AG10803 (cell line): ENCODE measurements at regions not wholly inside any gene's neighbourhood (a gene's known extent, or its start where the extent isn't known, plus 50 kb on each side); places are given as distances from the start of the nearest gene placed in this dataset.

ENCODE experiments used
- DNase-seq: peaks from one replicate; pipeline ENCODE4 v3.0.0; 2010; ENCODE audit warnings: low read depth
- H3K4me3 ChIP-seq: 2 replicates; pipeline ENCODE4 v1.5.1; 2011; ENCODE audit warnings: mild to moderate bottlenecking, low read length, control low read depth
- TF ChIP-seq, protein P1 (sequence below): conservative IDR thresholded peaks from 2 replicates; pipeline ENCODE4 v1.5.1; 2011; ENCODE audit warnings: mild to moderate bottlenecking, low read length, control low read depth, inconsistent platforms

DNA sequence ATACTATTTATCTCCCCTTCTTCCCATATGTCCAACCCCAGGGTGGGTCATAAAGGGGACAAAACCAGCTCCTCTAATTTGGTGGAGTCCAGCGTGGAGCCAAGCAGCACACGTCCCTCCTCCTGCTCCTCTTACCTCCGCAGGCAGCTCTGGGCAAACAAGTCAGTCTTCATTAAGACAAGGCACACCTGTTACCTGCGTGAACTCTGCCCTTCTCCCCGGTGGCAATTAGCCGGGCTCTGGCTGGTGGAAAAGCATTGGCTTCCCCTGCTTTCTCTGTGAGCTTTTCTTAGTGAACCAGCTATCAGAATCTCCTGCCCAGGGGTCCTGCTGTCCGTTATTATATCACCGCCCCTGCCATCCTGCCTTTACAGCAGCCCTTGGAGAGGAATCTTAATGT is 418.7 kb upstream of the CADM1 start:
- DNase-seq = no peak
- TF ChIP-seq, protein P1, sequence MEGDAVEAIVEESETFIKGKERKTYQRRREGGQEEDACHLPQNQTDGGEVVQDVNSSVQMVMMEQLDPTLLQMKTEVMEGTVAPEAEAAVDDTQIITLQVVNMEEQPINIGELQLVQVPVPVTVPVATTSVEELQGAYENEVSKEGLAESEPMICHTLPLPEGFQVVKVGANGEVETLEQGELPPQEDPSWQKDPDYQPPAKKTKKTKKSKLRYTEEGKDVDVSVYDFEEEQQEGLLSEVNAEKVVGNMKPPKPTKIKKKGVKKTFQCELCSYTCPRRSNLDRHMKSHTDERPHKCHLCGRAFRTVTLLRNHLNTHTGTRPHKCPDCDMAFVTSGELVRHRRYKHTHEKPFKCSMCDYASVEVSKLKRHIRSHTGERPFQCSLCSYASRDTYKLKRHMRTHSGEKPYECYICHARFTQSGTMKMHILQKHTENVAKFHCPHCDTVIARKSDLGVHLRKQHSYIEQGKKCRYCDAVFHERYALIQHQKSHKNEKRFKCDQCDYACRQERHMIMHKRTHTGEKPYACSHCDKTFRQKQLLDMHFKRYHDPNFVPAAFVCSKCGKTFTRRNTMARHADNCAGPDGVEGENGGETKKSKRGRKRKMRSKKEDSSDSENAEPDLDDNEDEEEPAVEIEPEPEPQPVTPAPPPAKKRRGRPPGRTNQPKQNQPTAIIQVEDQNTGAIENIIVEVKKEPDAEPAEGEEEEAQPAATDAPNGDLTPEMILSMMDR = no peak
- H3K4me3 ChIP-seq = no peak overlapping the region

DNA sequence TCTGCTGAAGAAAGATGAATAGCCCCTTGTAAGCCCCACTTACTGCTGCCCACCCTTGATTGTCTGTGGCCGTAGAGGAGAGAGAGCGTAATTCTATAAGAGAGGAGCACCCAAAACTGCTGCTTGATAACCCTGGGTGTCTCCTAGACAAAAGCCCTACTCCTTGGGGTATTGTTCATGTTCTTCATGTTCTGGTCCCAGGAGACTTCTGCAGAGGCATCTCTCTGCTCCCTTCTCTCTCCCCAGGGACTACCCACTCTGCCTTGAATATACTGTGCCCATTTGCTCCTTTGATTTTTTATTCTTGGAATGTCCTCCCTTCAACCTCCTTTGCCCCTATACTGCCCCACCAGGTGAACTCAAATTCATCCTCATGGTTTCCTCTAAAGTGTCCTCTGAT is 417.8 kb upstream of the CADM1 start:
- no peak overlapping the region for H3K4me3 ChIP-seq
- no peak for DNase-seq
- TF ChIP-seq, protein P1 = no peak

DNA sequence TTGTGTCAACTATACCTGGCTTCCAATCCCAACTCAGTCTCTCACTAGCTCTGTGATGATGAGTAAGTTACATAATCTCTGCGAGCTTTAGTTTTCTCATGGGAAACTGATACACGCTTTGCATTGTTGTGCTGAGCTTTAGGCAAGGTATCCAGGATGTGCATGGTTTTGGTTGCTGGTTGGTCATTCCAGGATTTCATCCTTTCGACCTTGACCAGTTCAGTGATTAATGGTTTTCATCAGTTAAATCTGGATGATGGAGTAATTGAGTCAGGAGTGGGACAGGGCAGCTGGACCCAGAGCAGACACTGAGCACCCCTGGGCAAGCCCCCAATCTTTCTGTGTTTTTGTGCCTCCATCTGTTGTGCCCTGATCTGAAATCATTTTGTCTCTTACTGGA is 417.3 kb upstream of the CADM1 start:
- no peak for DNase-seq
- no peak overlapping the region for H3K4me3 ChIP-seq
- TF ChIP-seq, protein P1 = no peak

DNA sequence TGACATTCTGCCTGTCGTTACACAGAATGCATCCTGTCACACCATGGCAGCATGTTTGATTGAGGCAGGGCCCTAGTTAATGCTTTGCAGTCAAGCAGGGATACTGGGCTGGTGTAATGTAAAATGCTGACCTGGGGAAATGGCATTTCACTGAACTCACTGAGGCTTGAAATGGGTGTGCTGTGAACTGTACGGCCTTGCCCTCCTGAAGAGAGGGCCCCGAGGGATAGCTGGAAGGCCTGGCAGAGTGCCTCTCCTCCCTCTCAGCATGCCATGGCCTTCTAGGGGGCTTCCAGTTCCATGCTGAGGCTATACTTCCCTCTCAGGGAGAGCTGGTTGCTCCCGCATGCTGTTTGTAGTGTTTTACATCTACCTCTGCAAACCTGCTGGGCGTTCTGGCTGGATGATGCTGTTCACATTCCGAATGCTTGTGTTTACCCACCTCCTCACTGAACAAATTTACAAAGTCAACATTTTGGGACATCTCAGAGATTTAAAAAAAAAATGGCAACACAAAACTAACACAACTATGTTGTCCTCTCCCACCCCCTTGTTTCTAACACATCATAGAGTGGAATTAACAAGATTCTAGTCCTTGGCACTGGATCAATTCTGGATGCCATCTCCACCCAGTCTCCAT is 416.7 kb upstream of the CADM1 start:
- H3K4me3 ChIP-seq = no peak overlapping the region
- DNase-seq = no peak
- TF ChIP-seq, protein P1 = no peak

DNA sequence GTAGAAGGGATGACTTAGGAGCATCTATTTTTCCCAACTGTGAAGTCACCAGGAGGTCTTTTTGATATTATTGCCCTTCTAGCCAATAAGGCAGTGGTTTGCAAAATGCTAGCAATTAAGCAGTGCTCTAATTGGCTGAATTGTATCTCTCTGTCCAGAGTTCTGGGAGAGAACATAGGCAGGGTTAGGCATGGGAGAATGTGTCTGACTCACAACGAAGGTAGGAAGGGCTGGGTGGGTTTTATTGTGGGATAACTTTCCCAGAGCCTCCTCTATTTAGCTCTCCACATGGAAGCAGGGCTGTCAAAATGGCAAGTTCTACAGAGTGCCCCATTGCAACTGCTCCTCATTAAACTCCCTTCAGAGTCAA is 415.9 kb upstream of the CADM1 start:
- H3K4me3 ChIP-seq = no peak overlapping the region
- TF ChIP-seq, protein P1 = no peak
- no peak for DNase-seq

DNA sequence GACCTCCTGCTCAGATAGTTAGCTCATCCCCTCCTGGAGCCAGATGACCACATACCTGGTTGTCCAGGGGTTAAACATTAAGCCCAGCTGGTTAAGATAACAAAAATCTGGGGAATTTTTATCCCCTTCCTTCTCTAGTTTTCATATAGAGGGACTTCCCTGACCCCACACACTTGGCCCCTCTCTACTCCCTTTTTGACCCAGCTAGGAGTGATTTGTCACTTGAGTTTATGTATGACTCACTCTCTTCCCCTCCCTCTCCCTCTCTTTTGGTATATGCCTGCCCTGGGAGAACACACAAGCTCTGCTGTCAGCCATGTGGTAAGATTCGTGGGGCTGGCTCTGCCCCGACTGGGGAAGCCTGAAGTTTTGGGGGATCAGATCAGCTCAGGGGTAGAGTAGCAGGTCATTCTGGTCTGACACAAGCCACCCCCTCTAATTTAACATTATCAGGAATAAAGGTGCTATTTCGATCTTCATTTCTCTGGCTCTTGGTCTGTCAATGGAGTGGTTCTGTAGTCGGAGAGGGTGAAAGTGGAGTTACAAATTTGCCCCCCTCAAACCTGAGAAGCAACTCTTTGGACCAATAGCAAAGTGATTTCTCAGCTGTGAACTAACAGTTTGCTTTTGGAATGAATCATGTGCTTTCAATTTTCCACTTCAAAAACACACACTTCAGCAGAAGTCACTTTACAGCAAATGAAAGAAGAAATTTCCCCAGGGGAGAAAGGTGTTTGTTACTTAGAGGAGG is 415.3 kb upstream of the CADM1 start:
- no peak overlapping the region for H3K4me3 ChIP-seq
- TF ChIP-seq, protein P1 = no peak
- no peak for DNase-seq

DNA sequence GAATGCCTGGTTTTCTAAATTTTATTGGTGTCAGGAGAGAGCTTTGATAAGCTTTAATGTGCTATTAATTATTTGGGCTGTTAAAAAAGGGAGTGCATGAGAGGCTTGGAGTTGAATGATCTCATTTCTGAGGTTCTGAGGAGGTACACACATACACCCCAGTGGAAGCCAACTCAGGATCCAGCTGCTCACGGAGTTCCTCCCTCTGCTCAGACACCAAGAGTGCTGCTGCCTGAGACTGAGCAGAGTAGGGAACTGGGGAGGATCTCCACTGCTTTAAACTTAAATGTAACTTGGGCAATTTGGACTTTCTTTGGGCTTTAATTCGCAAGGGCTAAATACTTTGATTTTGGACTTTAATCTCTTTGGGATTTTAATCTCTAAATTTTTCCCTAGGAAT is 414.4 kb upstream of the CADM1 start:
- TF ChIP-seq, protein P1 = no peak
- H3K4me3 ChIP-seq = no peak overlapping the region
- DNase-seq = no peak
